ENCODE measurements at regions not wholly inside any gene's neighbourhood (a gene's known extent, or its start where the extent isn't known, plus 50 kb on each side); places are given as distances from the start of the nearest gene placed in this dataset.

DNA sequence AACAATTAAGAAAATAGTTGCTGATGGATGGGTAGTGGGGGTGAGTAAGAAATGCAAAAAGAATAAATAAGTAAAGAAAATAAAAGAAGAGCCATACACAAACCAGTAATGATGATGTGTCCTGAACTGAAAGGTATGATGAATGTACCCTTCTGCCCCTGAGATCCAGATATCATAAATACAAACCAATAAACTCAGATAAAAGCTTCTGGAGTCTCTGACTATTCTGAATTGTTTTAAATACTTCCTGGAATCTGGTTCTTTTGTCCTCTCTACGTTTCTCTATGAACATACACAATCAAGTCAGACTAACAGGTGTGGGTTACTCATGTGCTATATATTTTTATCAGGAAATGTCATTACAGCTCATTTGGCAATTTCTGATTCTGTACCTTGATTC is 153.4 kb downstream of the PPP1R2C start:
- DNase-seq (ENCODE audit: low read depth in 3 of 3, low spot score in 1 of 3), result no peak

DNA sequence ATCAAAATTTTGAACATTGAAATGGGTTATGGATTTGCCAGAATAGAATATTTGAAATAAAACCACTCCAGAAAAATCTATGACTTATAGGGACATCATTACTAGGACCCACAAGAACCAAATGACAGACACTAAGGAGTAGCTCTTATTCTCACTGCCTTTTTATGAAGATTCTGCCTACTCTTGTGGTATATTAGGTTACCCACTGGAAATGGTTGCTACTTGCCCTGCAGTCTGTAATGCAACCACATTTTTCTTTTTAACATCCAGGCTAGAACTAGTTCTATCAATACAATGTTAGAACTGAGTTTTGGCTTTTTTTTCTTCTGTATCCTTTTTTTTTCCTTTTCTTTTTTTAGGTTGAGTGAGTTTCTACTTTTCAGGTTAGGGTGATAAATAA is 158.9 kb downstream of the PPP1R2C start:
- DNase-seq (ENCODE audit: low read depth in 3 of 3, low spot score in 1 of 3), result no peak

DNA sequence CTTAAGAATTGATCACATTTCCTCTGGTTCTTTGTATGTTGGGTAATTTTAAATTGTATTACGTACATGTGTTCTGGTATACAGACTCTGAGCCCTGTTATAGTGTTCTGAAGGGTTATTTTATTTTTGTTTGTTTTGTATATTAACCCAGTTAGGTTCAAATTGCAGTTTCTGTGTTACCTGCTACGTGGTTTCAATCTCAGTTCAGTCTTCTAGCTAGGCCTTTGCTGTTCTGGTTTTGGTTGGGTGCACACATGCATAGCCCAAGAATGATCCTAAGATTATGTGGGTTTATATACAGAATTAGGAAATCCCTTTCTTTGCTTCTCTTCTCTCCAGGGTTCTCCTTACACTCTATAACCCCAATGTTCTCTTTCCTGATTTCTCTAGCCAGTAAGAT is 161.0 kb downstream of the PPP1R2C start:
- no peak for DNase-seq (ENCODE audit: low read depth in 3 of 3, low spot score in 1 of 3)

DNA sequence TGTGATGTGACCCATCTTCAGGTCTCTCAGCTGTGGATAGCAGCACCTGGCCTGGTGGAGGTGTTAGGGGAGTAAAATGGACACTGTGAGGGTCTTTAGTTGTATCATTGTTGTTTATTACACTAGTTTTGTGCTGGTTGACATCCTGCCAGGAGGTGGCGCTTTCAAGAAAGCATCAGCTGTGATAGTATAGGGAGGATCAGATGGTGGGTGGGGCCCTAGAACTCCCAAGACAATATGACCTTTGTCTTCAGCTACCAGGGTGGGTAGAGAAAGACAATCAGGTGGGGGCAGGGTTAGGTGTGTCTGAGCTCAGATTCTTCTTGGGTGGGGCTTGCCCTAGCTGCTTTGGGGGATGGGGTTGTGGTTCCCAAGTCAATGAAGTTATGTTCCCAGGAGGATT is 162.8 kb downstream of the PPP1R2C start:
- no peak for DNase-seq (ENCODE audit: low read depth in 3 of 3, low spot score in 1 of 3)

DNA sequence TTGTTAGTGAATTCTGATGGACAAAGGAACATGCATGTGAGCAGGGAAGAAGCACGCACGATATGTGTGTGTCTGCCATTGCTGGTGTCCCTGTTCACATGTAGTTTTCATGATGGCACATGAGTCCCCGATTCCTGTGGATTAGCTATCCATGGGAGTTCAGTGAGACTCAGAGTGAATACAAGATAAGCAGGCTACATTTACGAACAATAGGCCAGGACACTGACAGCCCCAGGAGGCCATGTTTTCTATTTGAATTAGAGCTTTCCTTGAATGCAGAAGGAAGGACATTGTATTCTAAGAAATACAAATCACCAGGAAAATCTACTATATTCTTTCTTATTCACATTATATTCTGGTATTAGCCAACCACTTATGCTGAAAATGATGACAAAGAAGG is 171.4 kb downstream of the PPP1R2C start:
- DNase-seq (ENCODE audit: low read depth in 3 of 3, low spot score in 1 of 3), result no peak

DNA sequence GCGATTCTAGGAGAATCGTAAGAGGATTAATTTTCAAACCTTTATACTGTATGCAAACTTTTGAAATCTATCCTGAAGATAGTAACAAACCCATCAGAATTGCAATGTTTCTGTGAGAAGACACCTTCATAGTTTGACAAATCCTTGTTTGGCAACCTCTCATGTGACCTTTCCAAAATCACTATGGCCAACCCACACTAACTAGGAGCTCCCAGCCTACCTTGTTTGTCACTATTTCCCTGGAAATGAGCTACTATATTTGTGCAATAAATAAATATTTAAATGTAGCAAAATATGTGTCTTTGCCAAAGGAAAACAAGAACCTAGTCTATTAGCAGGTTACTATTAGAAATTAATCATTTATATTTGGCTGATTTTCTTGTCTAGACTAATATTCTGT is 173.7 kb downstream of the PPP1R2C start:
- no peak for DNase-seq (ENCODE audit: low read depth in 3 of 3, low spot score in 1 of 3)

DNA sequence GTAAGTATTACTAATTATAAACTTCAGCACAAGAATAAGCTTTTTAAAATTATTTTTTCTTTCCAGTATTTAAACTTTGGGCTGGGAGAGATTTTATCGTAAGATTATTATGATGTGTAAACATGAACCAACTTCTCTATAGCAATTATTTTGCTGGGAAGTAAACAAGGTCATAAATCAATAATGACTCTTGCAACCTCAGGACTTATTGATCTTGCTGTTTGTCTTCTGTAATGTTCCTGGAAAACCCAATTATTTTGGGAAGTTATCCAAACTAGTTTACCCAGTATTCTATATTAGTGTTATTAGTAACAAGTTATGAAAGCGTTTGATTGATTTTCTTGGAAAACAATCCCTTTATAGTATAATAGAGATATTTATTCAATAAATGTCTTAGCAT is 174.9 kb downstream of the PPP1R2C start:
- DNase-seq (ENCODE audit: low read depth in 3 of 3, low spot score in 1 of 3), result no peak

DNA sequence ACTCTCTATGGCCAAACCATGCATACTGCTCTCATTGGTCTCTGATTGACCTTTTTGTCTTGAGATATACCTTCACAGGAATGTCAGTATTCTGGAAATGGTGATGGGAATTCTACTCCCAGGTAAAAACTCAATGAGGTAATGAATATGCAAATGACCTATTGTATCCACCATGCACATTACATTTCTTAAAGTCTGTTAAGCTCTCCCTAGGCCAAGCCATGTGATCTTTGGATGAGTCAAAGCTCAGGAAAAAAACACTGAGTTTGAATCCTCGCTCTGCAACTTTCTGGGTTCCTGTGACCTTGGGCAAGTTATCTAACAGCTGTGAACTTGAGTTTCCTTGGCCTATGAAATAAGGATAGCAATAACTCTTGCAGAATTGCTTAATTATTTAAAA is 175.4 kb downstream of the PPP1R2C start:
- DNase-seq (ENCODE audit: low read depth in 3 of 3, low spot score in 1 of 3), result no peak

DNA sequence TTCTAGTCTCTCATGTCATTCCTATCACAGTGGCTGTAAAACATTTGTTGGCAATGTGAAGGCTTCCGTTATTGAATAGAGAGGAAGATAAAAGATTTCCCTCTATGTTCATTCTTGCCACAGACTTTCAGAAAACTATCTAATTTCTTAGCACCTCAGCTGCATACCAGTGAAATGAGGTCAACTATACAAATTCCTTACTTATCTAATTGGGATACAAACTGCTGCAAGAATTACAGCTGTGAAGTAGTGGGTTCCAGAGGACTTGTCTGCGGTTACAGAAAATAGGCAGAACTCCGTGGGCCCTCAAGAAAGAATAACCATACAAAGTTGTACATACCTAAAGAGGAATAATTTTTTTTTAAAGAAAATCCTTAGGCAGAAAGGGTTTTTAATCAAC is 175.8 kb downstream of the PPP1R2C start:
- no peak for DNase-seq (ENCODE audit: low read depth in 3 of 3, low spot score in 1 of 3)

DNA sequence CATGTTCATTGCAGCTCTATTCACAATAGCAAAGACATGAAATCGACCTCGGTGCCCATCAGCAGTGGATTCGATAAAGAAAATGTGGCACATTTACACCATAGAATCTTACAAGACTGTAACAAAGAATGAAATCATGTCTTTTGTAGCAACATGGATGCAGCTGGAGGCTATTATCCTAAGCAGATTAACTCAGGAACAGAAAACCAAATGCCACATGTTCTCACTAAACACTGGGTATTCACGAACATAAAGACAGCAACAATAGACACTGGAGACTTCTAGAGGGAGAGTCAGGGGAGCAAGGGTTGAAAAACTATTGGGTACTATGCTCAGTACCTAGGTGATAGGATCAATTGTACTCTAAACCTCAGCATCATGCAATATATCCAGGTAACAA is 180.5 kb downstream of the PPP1R2C start:
- DNase-seq (ENCODE audit: low read depth in 3 of 3, low spot score in 1 of 3), result no peak

DNA sequence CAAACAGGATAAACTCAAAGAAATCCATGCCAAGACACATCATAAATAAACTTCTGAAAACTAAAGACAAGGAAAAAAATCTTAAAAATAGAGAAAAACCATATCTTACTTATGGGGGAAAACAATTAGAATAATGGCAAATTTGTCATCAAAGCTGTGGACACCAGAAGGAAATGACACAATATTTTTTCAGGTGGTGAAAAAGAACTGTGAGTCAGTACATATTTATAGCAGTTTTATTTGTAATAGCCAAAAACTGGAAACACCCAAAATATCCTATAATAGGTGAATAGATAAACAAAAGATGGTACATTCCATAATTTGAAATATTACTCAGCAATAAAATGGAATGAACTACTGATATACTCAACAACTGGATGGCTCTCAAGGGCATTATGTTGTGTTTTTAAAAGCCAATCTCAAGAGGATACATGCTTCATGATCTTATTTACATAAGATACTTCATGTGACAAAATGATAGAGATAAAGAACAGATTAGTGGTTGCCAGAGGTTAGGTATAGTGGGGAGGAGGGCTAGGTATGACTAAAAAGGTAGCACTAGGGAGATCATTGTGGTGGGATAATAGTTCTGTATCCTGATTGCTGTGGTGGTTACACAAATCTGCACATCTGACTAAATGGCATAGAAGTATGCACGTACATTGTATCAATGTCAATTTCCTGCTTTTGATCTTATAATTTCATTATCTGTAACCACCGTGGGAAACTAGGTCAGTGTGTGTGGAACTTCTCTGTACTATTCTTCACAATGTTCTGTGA is 191.9 kb downstream of the PPP1R2C start:
- DNase-seq (ENCODE audit: low read depth in 3 of 3, low spot score in 1 of 3), result no peak

DNA sequence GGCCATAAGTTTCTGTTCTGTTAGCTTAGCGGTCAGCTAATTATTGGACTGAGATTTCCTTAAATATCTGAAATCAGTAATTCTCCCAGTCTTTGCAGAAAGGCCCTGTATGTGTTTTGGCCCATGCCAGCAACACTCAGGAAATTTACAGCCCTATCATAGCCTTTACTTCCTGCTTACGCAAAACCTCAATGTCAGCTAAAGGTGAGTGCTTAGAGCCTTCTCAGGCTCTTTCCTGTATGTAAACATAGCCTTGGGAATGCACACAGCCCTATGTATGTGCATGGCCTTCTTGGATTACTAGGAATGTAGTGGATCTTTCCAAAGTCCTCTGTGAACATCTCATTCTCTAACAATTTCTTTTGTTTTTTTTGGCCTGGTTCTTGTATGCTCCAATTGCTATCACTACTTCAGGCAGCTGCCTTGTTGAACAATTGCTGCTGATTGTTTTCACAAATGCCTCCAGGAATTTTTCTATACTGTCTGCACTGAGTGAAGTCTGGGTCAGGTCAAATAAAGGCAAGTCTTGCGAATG is 200.0 kb downstream of the PPP1R2C start:
- no peak for DNase-seq (ENCODE audit: low read depth in 3 of 3, low spot score in 1 of 3)

DNA sequence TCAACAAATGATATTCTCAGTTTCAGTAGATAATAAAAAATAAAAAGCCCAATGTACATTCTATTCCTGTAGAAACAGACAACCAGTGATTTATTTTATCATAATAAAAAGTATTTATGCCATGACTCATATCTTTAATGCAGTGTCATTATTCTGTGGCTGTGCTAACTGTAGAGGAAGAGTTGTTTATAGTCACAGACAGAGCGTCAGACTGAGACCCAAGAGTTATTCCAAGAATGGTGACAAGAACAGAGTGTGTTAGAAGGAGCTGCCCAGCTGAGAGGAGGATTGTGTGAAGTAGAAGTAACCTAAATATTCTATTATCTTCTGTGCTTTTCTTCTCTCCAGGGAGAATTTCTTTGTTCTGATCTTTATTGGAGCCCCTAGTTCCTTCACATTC is 210.7 kb downstream of the PPP1R2C start:
- DNase-seq (ENCODE audit: low read depth in 3 of 3, low spot score in 1 of 3), result no peak

DNA sequence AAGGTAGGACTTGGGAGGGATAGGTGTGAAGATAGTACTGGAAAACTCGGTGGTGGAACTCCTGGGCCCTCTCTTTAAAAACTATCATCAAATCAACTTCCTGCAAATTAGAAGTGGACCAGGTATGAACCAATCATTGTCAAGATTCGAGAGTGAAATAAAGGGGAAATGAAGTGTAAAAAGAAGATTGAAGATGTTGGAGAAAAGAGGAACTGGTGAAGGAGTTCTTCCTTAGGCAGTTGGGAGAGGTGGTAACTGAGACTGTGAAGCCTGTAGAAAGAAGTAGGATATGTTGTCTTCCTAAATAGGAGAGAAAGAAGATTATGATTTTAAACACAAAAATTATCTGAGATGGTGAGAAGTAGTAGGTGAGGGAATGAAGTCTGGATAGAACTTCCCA is 212.2 kb downstream of the PPP1R2C start:
- no peak for DNase-seq (ENCODE audit: low read depth in 3 of 3, low spot score in 1 of 3)

DNA sequence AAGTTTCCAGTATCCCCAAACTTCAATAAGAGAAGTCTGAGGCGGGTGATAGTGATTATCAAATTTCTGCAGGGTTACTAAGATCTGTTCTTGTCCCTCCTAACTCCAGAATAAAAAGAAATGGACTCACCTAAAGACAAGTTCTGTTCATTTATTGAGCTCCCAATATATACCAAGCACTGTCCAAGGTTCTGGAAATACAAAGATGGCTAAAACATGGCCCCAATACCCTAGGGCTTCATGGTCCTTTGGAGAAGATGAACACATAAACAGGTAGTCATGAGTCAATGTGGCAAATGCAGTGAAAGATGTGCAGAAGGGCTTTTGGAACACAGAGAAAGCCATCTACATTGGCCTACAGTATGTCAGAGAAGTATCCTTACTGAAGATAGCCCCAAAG is 231.2 kb downstream of the PPP1R2C start:
- DNase-seq (ENCODE audit: low read depth in 3 of 3, low spot score in 1 of 3), result no peak

DNA sequence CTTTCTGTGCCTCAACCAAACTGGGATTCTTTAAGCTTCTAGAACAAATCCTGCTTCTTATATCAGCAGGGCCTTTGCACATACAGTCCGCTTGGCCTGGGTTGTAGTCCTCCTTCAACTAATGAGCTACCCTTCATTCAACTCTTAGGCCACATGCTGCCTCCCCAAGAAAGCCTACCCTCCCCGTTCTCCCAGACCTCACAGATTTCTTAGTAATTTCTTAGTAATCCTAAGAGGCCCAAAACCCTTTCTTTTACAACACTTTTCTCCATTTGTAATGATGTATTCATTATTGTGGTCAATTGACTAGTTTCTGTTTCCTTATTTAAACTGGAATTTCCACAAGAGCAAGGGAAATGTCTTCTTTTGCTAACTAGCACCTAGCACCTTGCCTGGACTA is 233.1 kb downstream of the PPP1R2C start:
- DNase-seq (ENCODE audit: low read depth in 3 of 3, low spot score in 1 of 3), result no peak

DNA sequence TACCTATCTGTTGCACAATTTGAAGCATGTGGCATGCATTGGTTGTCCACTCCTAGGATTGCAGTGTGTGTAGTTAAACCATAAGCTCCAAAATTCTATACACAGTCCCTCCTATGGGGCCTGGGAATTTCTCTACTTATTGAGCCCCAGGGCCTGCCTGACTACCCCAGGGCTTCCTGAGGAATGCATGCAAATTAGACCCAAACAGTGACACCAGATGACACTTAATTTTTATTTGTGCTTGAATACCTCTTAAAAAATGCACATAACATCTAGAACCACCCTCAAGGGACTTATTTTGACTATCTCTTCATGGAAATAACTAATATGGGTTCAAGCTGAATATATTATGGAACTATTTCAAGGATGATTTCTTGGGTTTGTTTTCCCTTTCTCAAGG is 236.4 kb downstream of the PPP1R2C start:
- no peak for DNase-seq (ENCODE audit: low read depth in 3 of 3, low spot score in 1 of 3)

DNA sequence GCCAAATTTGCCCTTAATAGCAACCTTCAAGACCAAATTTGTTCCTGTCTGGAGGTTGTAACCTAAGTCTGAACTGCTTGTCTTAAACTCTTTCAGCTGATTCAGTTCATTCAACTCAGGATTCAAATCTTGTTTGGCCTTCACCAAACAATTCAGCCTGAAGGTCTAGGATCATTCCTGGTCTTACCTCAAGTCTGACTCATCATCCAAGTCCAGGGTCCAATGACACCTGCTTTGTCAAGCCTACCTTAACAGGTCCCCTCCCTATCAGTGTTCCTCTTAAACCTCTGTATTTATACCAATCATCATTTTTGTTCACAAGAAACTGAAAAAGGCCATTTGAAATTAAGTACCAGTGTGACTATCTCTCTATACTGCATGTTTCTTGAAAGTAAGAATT is 237.8 kb downstream of the PPP1R2C start:
- no peak for DNase-seq (ENCODE audit: low read depth in 3 of 3, low spot score in 1 of 3)

DNA sequence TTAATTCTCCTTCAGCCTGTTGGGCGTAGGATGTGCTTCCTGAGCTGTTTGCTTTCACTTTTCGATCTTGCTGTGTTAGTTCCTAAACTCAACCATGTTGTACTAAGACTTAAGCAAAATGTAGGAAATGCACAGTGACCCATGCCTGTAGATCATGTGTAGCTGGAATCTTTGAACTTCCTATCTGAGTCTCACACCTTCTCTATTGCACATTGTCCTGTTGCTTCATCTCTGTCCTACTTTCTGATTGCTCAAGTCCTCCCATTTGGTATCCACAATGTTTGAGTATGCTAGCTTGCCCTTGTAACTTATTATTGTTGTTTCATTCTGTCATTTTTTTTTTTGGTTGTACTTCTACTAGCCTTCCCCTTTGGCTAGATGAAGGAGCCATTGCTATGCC is 239.6 kb downstream of the PPP1R2C start:
- DNase-seq (ENCODE audit: low read depth in 3 of 3, low spot score in 1 of 3), result no peak

DNA sequence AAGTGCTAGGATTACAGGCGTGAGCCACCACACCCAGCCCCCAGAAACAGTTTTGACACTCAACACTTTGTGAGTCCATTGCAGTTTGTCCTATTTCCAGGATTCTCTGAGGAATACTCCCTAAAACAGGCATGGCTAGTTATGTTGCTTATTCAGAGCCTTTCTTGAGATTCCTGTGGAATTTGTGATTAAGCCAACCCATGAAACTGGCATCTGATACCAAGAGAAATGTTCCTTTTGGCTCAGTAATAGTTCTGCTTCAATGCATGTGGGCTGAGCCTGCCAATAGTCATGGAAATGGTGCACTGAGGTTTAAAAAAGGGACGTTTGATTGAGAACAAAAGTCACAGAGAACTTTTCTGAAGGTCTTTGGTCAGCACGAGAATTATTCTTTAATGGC is 241.7 kb downstream of the PPP1R2C start:
- no peak for DNase-seq (ENCODE audit: low read depth in 3 of 3, low spot score in 1 of 3)

DNA sequence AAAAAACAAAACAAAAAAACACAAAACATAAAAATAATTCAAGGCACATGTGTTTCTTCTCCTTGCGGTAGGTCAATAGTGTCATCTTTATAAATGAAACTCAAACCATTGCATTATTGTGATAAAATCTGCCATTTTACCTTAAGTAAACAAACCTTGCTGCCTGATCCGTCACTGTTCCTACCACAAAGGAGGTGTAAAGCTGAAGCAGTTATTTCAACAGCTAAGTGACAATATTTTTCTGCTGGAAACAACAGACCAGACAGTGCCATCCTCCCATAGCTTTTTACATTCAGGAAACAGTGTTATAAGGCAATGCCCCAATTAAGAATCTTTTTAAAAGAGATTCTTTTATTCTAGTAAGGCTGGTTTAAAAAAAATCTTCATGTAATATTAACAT is 242.7 kb downstream of the PPP1R2C start:
- no peak for DNase-seq (ENCODE audit: low read depth in 3 of 3, low spot score in 1 of 3)

DNA sequence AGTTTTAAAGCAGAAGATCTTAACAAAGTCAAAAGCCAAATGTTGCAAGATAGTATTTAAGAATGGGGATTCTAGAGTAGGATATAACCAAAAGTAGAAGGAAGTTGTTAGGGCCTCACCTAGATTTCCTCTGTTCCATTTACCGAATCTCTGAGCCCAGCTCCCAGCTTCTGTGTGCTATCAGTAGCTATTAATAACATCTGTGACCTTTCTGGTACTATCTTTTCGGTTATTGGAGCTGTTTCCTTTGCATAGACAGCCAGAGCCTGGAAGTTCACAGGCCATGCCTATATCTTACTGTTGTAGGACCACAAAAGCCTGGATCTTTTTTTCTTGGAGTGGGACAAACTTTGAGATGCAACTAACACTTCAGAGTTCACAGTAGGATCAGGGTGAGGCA is 244.2 kb downstream of the PPP1R2C start:
- no peak for DNase-seq (ENCODE audit: low read depth in 3 of 3, low spot score in 1 of 3)

DNA sequence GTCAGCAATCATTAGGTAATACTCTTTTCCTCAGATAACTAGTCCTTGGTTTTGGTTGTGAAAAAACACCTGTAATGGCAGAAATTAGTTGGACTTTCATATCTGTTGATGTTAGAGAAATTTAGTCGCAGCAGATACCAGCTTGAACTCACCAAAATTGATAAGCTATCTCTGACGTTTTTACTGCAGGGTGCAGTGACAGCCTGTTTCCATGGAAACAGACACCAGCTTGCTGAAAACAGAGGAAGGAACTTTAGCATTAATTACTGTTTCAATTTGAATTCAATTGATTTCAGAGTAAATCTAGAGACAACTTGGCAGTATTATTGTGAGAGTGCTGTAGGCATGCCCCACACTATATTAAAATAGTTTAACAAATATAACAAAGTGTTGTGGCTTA is 246.5 kb downstream of the PPP1R2C start:
- DNase-seq (ENCODE audit: low read depth in 3 of 3, low spot score in 1 of 3), result no peak

Data from stimulated activated CD4-positive, alpha-beta T cell treated with anti-CD3 and anti-CD28 coated beads, TNF-alpha, amount 100 ng/mL, for 1 hour (primary cell).